ENCODE measurements at regions not wholly inside any gene's neighbourhood (a gene's known extent, or its start where the extent isn't known, plus 50 kb on each side); places are given as distances from the start of the nearest gene placed in this dataset.
"Not testable (repeated sequence)": the region's sequence is repeated elsewhere in the genome, so short reads cannot be mapped to it uniquely, and the experiment has no call there.

- DNase-seq = no peak
These were observed 362.8 kb upstream of the FOXK1 start for GRCh38 chr7:4319280-4319679.

GRCh38 chr7:4325732-4326131, 356.4 kb upstream of the FOXK1 start:
- DNase-seq = no peak

- DNase-seq = no peak
These were observed 350.4 kb upstream of the FOXK1 start for GRCh38 chr7:4331711-4332110.

DNA sequence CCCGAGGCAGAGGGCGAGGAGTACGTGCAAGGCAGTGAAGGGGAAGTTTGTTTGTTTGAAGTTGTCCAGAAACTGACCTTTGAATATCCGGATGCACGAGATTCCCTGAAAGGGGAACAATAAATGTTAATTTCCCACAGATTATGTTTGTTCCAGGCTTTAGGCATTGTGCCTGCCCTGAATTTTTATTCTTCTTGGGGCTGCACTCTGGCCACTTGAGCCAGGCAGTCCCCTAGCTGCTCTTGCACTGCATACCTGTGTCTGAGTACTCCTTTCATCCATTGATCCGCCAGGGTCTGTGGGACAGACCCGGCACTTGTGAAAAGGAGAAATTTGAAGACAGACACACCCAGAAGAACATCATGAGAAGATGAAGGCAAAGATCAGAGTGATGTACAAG, 343.5 kb upstream of the FOXK1 start:
- DNase-seq = no peak

DNA sequence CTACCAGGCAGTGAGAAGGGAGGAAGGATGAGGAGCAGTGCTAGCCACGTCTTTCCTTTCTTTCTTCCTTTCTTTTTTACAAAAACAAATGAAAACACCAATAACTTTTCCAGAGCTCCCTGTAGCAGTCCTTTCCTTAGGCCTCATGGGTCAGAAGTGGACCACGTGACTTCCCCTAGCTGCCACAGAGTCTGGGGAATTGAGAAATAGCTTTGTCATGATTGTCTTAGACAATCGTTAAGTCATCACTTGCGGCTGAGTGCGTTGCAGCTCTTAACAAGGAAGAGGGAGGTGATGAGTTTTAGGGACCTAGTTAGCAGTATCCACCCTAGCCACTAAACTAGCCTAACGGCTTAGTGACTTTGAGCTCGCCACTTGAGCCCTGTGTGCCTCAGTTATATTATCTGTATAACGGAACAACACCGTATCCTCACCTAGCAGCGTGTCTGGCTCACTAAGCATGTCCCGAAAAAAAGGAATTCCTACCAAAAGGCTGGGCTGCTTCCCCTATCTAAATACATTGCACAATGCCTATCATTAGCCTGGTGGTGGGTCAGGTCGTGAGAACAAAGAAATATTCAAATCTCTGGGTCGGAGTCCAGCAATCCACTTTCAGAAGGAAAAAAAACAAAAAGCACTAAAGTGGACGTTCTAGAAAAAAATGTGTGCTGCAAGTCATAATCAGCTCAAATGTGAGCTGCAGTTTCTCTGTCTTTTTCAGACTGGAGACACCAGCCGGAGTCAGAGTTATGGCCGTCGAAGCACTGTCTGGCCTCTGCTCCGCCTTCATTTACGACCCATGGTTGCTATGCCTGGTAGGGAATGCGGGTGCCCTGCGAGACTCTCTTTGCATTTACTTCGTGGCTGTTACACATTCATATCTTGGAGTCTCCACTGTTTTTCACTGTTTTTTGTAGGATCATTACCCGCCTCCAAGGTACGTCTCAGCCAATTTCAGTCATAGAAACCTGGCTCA, 338.5 kb upstream of the FOXK1 start:
- no peak for DNase-seq

- DNase-seq = no peak
These were observed 337.1 kb upstream of the FOXK1 start for GRCh38 chr7:4345004-4345403.

DNA sequence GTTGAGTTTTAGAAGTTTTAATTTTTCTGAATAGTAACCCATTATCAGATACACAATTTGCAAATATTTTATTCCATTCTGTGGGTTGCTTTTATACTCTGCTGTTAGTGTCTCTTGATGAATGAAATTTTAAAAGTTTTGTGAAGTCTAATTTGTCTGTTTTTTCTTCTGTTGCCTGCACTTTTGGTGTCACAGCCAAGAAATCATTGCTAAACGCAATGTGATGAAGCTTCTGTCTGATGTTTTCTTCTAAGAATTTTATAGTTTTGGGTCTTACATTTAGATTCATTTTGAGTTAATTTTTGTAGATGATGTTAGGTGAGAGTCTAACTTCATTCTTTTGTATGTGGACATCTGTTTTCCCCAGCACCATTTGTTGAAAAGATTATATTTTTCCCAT, 330.0 kb upstream of the FOXK1 start:
- no peak for DNase-seq

DNA sequence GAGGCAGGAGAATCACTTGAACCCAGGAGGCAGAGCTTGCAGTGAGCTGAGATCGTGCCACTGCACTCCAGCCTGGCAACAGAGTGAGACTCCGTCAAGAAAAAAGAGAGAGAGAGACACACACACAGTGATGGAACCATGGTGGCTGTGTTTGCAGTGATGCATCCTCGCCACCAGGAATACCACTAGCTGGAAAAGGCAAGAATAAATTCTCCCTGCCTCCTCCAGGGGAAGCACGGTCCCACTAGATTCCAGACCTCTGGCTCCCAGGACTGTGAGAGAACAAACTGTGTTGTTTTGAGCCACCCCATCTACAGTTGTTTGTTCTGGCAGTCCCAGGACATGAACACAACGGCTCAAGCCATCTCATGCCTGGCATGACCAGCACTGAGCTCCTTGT, 320.3 kb upstream of the FOXK1 start:
- DNase-seq = no peak

- DNase-seq = no peak
These were observed 298.5 kb upstream of the FOXK1 start for GRCh38 chr7:4383584-4383983.

DNA sequence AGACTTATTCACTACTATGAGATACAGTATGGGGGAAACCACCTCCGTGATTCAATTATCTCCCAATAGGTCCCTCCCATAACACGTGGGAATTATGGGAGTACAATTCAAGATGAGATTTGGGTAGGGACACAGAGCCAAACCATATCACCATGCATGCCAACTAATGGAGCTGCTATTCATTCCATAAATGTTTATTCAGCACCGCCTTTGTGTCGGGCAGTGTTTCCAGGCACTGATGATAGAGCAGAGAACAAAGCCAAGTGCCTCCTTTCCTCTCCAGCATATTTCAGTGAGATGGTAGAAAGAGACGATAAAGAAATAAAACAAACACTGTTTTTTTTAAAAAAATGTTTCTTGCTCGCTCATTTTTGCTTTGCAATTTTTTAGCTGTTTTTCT, 295.9 kb upstream of the FOXK1 start:
- no peak for DNase-seq

GRCh38 chr7:4391103-4391502, 291.0 kb upstream of the FOXK1 start:
- DNase-seq = not testable (repeated sequence)

- DNase-seq = no peak
These were observed 287.4 kb upstream of the FOXK1 start for GRCh38 chr7:4394736-4395135.

- no peak for DNase-seq
These were observed 283.0 kb upstream of the FOXK1 start for GRCh38 chr7:4399121-4399520.

- no peak for DNase-seq
These were observed 282.5 kb upstream of the FOXK1 start for GRCh38 chr7:4399596-4399995.

DNA sequence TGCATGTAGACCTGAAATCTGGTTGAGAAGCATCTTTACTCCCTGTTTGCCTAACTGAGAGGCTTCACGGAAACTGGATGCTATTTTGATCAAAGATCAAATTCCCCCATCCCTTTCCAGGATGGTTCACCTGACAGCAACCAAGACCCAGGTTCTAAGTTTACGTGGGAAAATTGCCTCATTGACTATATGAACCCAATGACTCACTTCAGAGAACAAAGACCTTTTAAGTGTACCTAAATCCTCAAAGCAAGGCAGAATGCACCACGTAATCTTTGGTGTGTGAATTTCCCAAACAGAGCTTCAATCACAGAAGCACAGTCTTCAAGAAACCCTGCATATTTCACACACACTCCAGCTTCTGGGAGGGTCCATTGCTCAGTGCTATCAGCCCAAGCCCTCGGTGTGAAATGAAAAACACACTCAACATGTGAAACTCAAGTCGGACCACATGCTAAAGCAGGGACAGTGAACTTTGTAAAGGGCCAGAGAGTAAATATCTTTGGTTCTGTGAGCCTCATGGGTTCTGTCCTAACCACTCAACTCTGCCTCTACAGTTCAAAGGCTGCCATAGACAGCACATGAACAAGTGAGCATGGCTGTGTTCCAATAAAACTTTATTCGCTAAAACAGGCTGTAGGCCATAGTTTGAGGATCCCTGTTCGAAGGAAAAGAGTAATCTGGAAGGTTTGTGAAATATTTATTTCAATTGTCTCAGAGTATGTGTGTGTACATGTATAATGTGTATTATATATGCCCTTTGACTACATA, 275.6 kb upstream of the FOXK1 start:
- no peak for DNase-seq

GRCh38 chr7:4409946-4410345, 272.1 kb upstream of the FOXK1 start:
- DNase-seq = no peak

DNA sequence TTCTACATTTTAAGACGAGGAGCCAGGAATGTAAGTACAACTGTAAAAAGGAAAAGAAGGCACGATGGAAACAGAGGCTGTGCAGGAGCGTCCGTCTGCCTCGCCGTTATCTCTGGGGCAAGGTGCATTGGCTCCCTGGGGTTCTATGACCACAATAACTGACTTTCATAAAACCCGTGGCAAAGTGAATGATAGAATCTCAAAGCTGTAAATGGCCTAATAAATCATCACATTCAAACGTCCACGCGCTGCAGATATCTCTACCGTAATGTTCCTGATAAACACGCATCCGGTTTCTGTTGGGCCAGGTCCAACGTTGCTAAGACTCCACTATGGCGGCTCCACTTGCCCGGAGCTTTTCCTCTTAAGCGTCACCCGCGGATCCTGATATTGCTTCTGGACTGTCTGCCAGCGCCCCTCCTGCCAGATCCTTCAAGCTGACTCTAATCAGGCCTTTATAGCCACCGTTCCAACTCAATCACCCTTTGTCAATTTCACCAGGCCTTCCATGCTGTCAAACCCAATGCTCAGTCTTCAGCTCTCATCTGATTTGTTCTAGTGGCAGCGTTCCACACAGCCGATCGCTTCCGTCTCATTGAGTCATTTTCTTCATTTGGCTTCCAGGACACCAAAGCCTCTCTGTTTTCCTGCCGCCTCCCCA, 265.6 kb upstream of the FOXK1 start:
- DNase-seq = no peak

DNA sequence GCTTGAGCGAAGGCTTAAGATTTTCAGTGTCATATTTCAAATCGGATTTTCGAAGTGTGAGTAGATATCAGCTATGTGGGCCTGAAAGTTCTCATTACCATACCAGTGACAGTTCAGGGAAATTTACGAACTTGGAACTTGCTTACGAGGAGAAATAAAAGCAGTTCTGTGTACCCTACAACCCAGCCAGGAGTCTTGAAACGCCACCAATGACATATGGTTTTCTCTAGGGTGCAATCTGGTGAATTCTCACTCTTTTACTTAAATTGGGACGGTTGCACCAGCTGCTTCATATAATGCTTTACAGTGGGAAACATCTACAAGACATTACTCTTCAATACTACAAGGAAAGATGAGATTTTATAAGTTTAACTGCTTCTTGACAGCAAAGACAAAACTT, 253.6 kb upstream of the FOXK1 start:
- no peak for DNase-seq

GRCh38 chr7:4430227-4430626, 251.9 kb upstream of the FOXK1 start:
- DNase-seq = no peak

GRCh38 chr7:4434306-4434705, 247.8 kb upstream of the FOXK1 start:
- DNase-seq = no peak

GRCh38 chr7:4436361-4436895, 245.7 kb upstream of the FOXK1 start:
- no peak for DNase-seq

DNA sequence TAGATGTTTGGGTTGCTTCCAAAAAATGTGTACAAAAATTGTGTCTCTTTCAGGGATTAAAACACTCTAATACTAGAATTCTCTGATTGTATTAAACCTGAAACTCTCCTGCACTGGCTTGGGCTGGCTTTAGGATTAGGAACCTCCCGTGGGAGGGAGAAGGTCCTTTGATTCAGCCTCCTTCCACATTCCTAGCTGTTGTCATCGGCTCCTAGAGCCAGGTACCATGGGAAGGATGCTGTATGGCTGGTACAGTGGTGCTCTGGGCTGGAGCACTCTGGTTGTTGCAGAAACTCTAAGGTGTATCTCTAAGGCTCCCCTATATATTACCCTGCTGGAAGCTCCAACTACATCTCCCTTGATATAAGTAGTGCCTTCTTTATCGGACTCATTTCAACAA, 245.2 kb upstream of the FOXK1 start:
- no peak for DNase-seq

DNA sequence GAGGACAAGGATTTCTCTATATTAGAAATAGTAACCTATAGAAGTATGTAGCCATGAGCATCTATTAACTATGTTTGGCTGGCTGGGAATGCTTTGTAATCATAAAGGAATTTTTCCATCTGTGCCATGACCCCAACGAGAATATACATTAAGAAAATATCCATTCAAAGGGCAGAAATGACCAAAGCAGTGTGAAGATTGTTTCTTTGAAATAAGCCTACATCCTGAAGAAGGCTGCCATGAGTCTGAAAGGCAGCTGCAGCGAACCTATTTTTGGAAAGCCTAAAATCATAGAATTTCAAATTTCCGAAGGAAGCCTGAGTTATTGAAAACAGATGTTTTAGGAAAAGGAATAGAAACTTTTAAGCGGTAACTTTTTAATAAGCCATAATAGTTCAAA, 244.2 kb upstream of the FOXK1 start:
- DNase-seq = no peak

Measured in NCI-H187 treated with DMSO at 0.1 percent for 48 hours (cell line).